ENCODE measurements at regions not wholly inside any gene's neighbourhood (a gene's known extent, or its start where the extent isn't known, plus 50 kb on each side); places are given as distances from the start of the nearest gene placed in this dataset.

DNA sequence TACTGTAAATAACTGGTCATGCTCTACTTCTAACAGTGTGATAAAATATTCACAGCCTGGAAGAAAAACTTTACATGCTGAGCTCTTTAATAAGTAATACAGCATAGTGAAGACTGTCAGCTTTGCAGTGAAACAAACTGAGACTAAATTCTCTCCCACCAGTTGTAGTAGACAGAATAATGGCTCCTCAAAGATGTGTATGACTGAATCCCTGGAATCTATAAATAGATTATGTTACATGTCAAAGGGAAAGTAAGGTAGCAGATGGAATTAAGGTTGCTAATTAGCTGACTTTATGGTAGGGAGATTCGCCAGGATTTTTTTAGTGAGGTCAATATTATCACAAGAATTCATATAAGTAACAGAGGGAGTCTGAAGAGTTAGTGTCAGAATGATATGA is 609.5 kb upstream of the VRK2 start:
- DNase-seq (ENCODE audit: low read depth): no peak
- TF ChIP-seq, protein P1, sequence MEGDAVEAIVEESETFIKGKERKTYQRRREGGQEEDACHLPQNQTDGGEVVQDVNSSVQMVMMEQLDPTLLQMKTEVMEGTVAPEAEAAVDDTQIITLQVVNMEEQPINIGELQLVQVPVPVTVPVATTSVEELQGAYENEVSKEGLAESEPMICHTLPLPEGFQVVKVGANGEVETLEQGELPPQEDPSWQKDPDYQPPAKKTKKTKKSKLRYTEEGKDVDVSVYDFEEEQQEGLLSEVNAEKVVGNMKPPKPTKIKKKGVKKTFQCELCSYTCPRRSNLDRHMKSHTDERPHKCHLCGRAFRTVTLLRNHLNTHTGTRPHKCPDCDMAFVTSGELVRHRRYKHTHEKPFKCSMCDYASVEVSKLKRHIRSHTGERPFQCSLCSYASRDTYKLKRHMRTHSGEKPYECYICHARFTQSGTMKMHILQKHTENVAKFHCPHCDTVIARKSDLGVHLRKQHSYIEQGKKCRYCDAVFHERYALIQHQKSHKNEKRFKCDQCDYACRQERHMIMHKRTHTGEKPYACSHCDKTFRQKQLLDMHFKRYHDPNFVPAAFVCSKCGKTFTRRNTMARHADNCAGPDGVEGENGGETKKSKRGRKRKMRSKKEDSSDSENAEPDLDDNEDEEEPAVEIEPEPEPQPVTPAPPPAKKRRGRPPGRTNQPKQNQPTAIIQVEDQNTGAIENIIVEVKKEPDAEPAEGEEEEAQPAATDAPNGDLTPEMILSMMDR (IDR thresholded peaks at IDR 0.05; ENCODE audit: insufficient read depth, low read length, severe bottlenecking): no peak
- Histone ChIP-seq H3K27me3 (ENCODE audit: control insufficient read depth, insufficient read depth, low read length) (no peaks in the 10 kb centered on the region), H3K36me3 (ENCODE audit: control insufficient read depth, insufficient read depth, low read length) (no peaks in the 10 kb centered on the region), H3K4me3 (ENCODE audit: low read depth, low read length) (no peak overlapping the region)
- FAIRE-seq: no peak

- no peak overlapping the region for H3K4me3 ChIP-seq (ENCODE audit: low read depth, low read length)
- H3K36me3 ChIP-seq (ENCODE audit: control insufficient read depth, insufficient read depth, low read length): no peaks in the 10 kb centered on the region
- no peak for DNase-seq (ENCODE audit: low read depth)
- no peak for FAIRE-seq
- H3K27me3 ChIP-seq (ENCODE audit: control insufficient read depth, insufficient read depth, low read length): no peaks in the 10 kb centered on the region
- TF ChIP-seq, protein P1 (IDR thresholded peaks at IDR 0.05; ENCODE audit: insufficient read depth, low read length, severe bottlenecking): no peak
Observed at GRCh38 chr2:57440437-57440836, 606.2 kb upstream of the VRK2 start.

DNA sequence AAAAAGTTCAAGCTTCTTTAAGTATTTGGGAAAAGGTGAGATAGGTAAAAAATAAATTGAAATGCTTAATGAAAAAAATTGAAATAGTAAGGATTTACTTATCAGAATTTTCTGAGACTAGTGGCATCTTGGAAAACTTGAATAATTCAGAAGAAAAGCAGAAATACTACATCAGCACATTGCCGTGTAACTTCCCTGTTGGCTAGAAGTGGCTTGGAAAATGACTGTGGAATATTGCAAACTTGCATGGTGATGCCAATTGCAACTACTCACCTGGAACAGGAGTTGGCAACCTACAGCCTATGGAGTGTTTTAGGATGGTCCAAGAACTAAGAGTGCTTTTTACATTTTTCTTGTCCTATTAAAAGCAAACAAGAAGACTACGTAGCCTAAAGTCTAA is 603.5 kb upstream of the VRK2 start:
- FAIRE-seq (no peak), DNase-seq (ENCODE audit: low read depth) (no peak)
- Histone ChIP-seq H3K27me3 (ENCODE audit: control insufficient read depth, insufficient read depth, low read length) (no peaks in the 10 kb centered on the region), H3K36me3 (ENCODE audit: control insufficient read depth, insufficient read depth, low read length) (no peaks in the 10 kb centered on the region), H3K4me3 (ENCODE audit: low read depth, low read length) (no peak overlapping the region)
- TF ChIP-seq, protein P1 (IDR thresholded peaks at IDR 0.05; ENCODE audit: insufficient read depth, low read length, severe bottlenecking): no peak

DNA sequence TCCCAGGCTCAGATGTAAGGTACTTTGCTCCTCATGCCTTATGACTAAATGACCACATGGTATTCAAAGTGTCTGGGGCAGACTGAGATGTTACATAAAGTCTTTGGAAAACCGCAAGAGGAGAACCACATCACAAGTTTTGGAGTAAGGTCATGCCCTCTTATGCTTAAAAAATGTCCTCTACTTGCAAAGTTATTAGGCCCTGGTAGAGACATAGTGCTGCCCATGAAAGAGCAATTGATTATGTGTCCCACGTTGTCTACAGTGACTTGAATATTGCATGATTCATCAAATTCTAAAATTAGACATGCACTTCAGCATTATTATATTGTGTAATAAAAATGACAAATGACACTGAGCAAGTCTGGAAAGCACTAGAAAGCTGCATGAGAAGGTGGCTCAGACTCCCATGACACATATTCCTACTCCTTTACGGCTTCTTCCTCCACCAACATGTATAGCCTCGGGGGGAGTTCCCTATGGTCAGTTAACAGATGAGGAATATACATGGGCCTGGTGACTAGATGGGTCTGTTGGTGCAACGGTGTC is 602.6 kb upstream of the VRK2 start:
- H3K36me3 ChIP-seq (ENCODE audit: control insufficient read depth, insufficient read depth, low read length): no peaks in the 10 kb centered on the region
- no peaks in the 10 kb centered on the region for H3K27me3 ChIP-seq (ENCODE audit: control insufficient read depth, insufficient read depth, low read length)
- H3K4me3 ChIP-seq (ENCODE audit: low read depth, low read length): no peak overlapping the region
- DNase-seq (ENCODE audit: low read depth) (no peak), FAIRE-seq (no peak)
- TF ChIP-seq, protein P1 (IDR thresholded peaks at IDR 0.05; ENCODE audit: insufficient read depth, low read length, severe bottlenecking): no peak

DNA sequence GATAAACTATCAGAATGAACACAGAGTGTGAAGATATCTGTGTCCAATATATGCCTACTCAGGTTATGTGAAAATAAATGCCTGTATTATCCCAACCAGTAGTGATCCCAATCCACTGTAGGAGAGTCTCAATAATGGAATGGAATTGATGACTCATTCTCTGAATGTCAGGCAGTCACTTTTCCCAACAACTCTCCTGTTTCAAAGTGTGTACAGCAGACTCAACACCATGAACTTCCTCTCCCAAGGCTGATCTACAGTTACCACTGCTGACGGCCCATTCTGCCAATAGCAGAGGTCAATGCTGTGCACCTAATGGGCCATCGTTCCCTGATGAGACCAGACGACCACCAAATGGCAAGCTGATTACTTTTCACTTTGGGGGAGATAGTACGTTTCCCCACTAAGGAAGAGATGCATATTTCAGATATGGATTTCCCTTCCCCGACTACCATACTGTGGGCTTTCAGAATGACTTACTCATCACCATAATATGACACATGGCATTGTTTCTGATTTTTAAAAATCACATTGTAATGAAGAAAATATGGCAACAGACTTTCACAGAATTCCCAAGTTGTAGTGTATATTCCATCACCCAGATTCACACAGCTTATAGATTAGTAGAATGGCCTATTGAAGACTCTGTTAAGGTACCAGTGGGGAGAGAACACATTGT is 601.7 kb upstream of the VRK2 start:
- FAIRE-seq (no peak), DNase-seq (ENCODE audit: low read depth) (no peak)
- H3K36me3 ChIP-seq (ENCODE audit: control insufficient read depth, insufficient read depth, low read length): no peaks in the 10 kb centered on the region
- TF ChIP-seq, protein P1 (IDR thresholded peaks at IDR 0.05; ENCODE audit: insufficient read depth, low read length, severe bottlenecking): no peak
- H3K4me3 ChIP-seq (ENCODE audit: low read depth, low read length): no peak overlapping the region
- no peaks in the 10 kb centered on the region for H3K27me3 ChIP-seq (ENCODE audit: control insufficient read depth, insufficient read depth, low read length)

- Histone ChIP-seq H3K36me3 (ENCODE audit: control insufficient read depth, insufficient read depth, low read length) (no peaks in the 10 kb centered on the region), H3K4me3 (ENCODE audit: low read depth, low read length) (no peak overlapping the region), H3K27me3 (ENCODE audit: control insufficient read depth, insufficient read depth, low read length) (no peaks in the 10 kb centered on the region)
- no peak for FAIRE-seq
- no peak for DNase-seq (ENCODE audit: low read depth)
- TF ChIP-seq, protein P1 (IDR thresholded peaks at IDR 0.05; ENCODE audit: insufficient read depth, low read length, severe bottlenecking): no peak
Observed at GRCh38 chr2:57448816-57449215, 597.8 kb upstream of the VRK2 start.
